DOHH2 (cell line): ENCODE measurements at regions not wholly inside any gene's neighbourhood (a gene's known extent, or its start where the extent isn't known, plus 50 kb on each side); places are given as distances from the start of the nearest gene placed in this dataset.

Source experiments
- H3F3A ChIP-seq: fragments of 200-600 bp; sonication (generic), shearing (Covaris generic); 2 replicates; pipeline ENCODE4 v1.6.0; 2016; ENCODE audit warnings: antibody characterized with exemption, mild to moderate bottlenecking; ENCODE audit not compliant: control insufficient read depth, insufficient read depth
- H3K27ac ChIP-seq: fragments of 200-600 bp; sonication (generic); 2 replicates; pipeline ENCODE4 v1.5.1; 2014; ENCODE audit warnings: low read depth, mild to moderate bottlenecking, low read length, moderate library complexity
- H3K27me3 ChIP-seq: fragments of 200-600 bp; sonication (generic); 2 replicates; pipeline ENCODE4 v1.6.1; 2014; ENCODE audit warnings: mild to moderate bottlenecking, low read length, mixed read lengths; ENCODE audit not compliant: control insufficient read depth
- H3K36me3 ChIP-seq: fragments of 200-600 bp; sonication (generic); 2 replicates; pipeline ENCODE4 v1.6.1; 2014; ENCODE audit warnings: mild to moderate bottlenecking, low read length, moderate library complexity, mixed read lengths; ENCODE audit not compliant: control insufficient read depth
- H3K4me1 ChIP-seq: fragments of 200-600 bp; sonication (generic); 2 replicates; pipeline ENCODE4 v1.6.1; 2014; ENCODE audit warnings: mild to moderate bottlenecking, low read length, mixed read lengths; ENCODE audit not compliant: control insufficient read depth
- H3K4me2 ChIP-seq: fragments of 200-600 bp; sonication (generic); 2 replicates; pipeline ENCODE4 v1.6.0; 2014; ENCODE audit warnings: mild to moderate bottlenecking, low read length, moderate library complexity
- H3K4me3 ChIP-seq: fragments of 200-600 bp; sonication (generic); 2 replicates; pipeline ENCODE4 v1.5.1; 2014; ENCODE audit warnings: mild to moderate bottlenecking, low read length, mixed read lengths
- H3K79me2 ChIP-seq: fragments of 200-600 bp; sonication (generic); 2 replicates; pipeline ENCODE4 v1.6.1; 2014; ENCODE audit warnings: mild to moderate bottlenecking, low read length, mixed read lengths; ENCODE audit not compliant: control insufficient read depth
- H3K9me2 ChIP-seq: fragments of 200-600 bp; sonication (generic); replicated peaks from 2 replicates; pipeline ENCODE4 v1.6.1; 2014; ENCODE audit warnings: mild to moderate bottlenecking, low read length, mixed read lengths; ENCODE audit not compliant: control insufficient read depth
- H3K9me3 ChIP-seq: fragments of 200-600 bp; sonication (generic); 2 replicates; pipeline ENCODE4 v1.6.1; 2014; ENCODE audit warnings: antibody characterized with exemption, low read length, mixed read lengths; ENCODE audit not compliant: control insufficient read depth, insufficient read depth
- H4K20me1 ChIP-seq: fragments of 200-600 bp; sonication (generic); 2 replicates; pipeline ENCODE4 v1.6.0; 2014; ENCODE audit warnings: low read depth, mild to moderate bottlenecking, antibody characterized with exemption, low read length, moderate library complexity; ENCODE audit not compliant: control insufficient read depth, insufficient read depth
- EZH2phosphoT487 ChIP-seq: fragments of 200-600 bp; sonication (generic); IDR thresholded peaks from 2 replicates; pipeline ENCODE4 v1.6.1; 2017; ENCODE audit warnings: borderline replicate concordance, mild to moderate bottlenecking, antibody characterized with exemption, low read length, moderate library complexity, mixed read lengths
- TF ChIP-seq, protein P1 (sequence below): fragments of 200-600 bp; sonication (generic); IDR thresholded peaks from one replicate; pipeline ENCODE4 v1.5.1; 2014; ENCODE audit warnings: antibody characterized with exemption, mild to moderate bottlenecking, low read depth, low read length; ENCODE audit not compliant: poor library complexity, severe bottlenecking

DNA sequence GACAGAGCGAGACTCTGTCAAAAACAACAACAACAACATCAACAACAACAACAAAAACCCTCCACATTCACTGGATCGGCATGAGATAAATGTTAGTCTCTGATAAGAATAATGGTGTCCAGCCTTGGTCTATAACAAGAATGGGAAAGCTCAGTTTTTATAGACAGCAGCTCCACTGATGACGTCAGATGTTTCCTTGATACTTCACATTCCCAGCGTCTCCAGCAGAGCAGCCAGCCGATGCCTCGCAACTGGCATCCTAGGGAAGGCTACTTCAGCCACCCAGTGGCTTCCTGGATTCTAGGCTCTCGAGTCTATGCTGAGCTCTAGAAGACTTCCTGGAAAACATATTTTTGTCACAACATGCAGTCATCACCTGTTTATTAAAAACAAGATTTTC is 271.4 kb upstream of the SMIM21 start:
- TF ChIP-seq, protein P1, sequence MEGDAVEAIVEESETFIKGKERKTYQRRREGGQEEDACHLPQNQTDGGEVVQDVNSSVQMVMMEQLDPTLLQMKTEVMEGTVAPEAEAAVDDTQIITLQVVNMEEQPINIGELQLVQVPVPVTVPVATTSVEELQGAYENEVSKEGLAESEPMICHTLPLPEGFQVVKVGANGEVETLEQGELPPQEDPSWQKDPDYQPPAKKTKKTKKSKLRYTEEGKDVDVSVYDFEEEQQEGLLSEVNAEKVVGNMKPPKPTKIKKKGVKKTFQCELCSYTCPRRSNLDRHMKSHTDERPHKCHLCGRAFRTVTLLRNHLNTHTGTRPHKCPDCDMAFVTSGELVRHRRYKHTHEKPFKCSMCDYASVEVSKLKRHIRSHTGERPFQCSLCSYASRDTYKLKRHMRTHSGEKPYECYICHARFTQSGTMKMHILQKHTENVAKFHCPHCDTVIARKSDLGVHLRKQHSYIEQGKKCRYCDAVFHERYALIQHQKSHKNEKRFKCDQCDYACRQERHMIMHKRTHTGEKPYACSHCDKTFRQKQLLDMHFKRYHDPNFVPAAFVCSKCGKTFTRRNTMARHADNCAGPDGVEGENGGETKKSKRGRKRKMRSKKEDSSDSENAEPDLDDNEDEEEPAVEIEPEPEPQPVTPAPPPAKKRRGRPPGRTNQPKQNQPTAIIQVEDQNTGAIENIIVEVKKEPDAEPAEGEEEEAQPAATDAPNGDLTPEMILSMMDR: no peak
- no peak for TF ChIP-seq EZH2phosphoT487
- no peak overlapping the region for H3K4me2 ChIP-seq
- H3K36me3 ChIP-seq: no peaks in the 10 kb centered on the region
- no peaks in the 10 kb centered on the region for H3K27me3 ChIP-seq
- no peaks in the 10 kb centered on the region for H4K20me1 ChIP-seq
- no peak overlapping the region for H3K27ac ChIP-seq
- no peaks in the 10 kb centered on the region for H3K4me1 ChIP-seq
- H3K9me2 ChIP-seq: no peaks in the 10 kb centered on the region
- no peaks in the 10 kb centered on the region for H3K79me2 ChIP-seq
- H3K9me3 ChIP-seq: no peaks in the 10 kb centered on the region
- H3F3A ChIP-seq: no peaks in the 10 kb centered on the region
- H3K4me3 ChIP-seq: no peak overlapping the region

DNA sequence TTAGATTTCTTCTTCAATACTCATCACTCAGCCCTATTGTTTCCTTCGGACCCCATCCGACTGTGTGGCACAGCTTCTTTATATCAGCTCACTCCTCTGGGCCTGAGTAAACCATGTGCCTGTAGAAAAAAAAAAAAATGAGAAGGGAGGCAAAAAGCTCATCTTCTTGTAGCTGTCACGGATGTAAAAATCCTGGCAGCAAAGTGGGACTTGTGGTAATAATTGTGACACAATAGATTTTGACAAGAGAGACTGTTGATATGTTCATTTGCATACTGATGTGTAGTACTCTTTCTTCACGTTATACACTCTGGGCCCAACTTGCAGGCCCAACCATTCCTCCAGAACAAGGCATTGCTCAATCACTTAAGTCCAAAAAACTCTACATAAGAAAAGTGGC is 270.0 kb upstream of the SMIM21 start:
- Histone ChIP-seq H3K9me3 (no peaks in the 10 kb centered on the region), H4K20me1 (no peaks in the 10 kb centered on the region), H3K27me3 (no peaks in the 10 kb centered on the region), H3F3A (no peaks in the 10 kb centered on the region), H3K79me2 (no peaks in the 10 kb centered on the region), H3K4me3 (no peak overlapping the region), H3K9me2 (no peaks in the 10 kb centered on the region), H3K36me3 (no peaks in the 10 kb centered on the region), H3K4me1 (no peaks in the 10 kb centered on the region), H3K27ac (no peak overlapping the region), H3K4me2 (no peak overlapping the region)
- TF ChIP-seq, protein P1: no peak
- TF ChIP-seq EZH2phosphoT487: no peak

DNA sequence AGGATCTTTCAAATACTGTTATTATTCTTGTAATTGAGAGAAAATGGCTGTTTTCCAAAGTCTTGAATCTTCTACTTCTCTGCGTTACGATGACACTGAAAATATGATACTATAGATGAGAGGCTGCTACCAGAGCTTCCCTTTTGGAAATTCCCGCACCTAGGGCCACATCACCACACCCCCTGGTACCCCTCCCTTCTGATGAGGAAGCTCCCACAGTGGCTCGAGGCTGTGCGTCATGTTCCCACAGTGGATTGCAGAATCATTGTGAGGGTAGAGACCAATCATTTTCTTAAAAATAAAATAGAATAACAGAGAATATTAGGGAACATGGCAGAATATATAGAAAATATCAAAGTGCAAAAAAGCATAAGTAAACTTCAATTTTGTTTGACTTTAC is 268.9 kb upstream of the SMIM21 start:
- Histone ChIP-seq H3F3A (no peaks in the 10 kb centered on the region), H3K4me3 (no peak overlapping the region), H4K20me1 (no peaks in the 10 kb centered on the region), H3K9me3 (no peaks in the 10 kb centered on the region), H3K4me2 (no peak overlapping the region), H3K4me1 (no peaks in the 10 kb centered on the region), H3K79me2 (no peaks in the 10 kb centered on the region), H3K36me3 (no peaks in the 10 kb centered on the region), H3K9me2 (no peaks in the 10 kb centered on the region), H3K27me3 (no peaks in the 10 kb centered on the region), H3K27ac (no peak overlapping the region)
- TF ChIP-seq, protein P1: no peak
- no peak for TF ChIP-seq EZH2phosphoT487

DNA sequence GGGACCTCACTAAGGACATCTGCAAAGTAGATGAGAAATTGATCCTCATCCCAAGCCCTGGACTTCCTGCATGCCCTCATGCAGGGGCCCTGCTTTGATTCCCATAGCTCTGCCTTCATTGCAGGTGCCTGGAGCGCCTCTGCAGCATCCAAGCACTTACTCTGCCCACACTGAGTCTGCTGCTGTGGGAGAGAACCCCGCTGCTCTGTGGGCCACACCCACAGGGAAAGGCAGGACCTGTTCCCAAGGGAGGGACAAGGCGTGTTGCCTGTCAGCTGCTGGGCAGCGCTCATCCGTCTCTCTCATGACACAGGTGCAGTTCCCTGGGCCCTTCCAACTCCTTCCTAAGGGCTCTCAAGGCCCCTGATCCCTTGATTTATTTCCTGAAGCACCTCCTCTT is 266.8 kb upstream of the SMIM21 start:
- no peaks in the 10 kb centered on the region for H3K9me3 ChIP-seq
- TF ChIP-seq EZH2phosphoT487: no peak
- TF ChIP-seq, protein P1: no peak
- H3K79me2 ChIP-seq: no peaks in the 10 kb centered on the region
- no peaks in the 10 kb centered on the region for H3K36me3 ChIP-seq
- H3K27me3 ChIP-seq: no peaks in the 10 kb centered on the region
- no peaks in the 10 kb centered on the region for H3K9me2 ChIP-seq
- no peak overlapping the region for H3K27ac ChIP-seq
- no peaks in the 10 kb centered on the region for H3K4me1 ChIP-seq
- H3K4me2 ChIP-seq: no peak overlapping the region
- no peaks in the 10 kb centered on the region for H4K20me1 ChIP-seq
- H3K4me3 ChIP-seq: no peak overlapping the region
- no peaks in the 10 kb centered on the region for H3F3A ChIP-seq
